ENCODE measurements at regions not wholly inside any gene's neighbourhood (a gene's known extent, or its start where the extent isn't known, plus 50 kb on each side); places are given as distances from the start of the nearest gene placed in this dataset.

- TF ChIP-seq CTCF (IDR thresholded peaks at IDR 0.05), result peak; percentile 47 to 57 (median 52)
- TF ChIP-seq POLR2A (IDR thresholded peaks at IDR 0.05), result no peak
Measured at GRCh38 chr6:127641905-127642304, 64.9 kb downstream of the C6orf58 start.
